ENCODE measurements at regions not wholly inside any gene's neighbourhood (a gene's known extent, or its start where the extent isn't known, plus 50 kb on each side); places are given as distances from the start of the nearest gene placed in this dataset.

- peaks cover 16% of the 10 kb centered on the region for H3K27me3 Mint-ChIP-seq (ENCODE audit: low read depth)
- H2AFZ ChIP-seq (ENCODE audit: low read length) = no peak overlapping the region
- H3K4me1 ChIP-seq (ENCODE audit: insufficient read depth, low read length) = no peaks in the 10 kb centered on the region
- H3K56ac ChIP-seq (ENCODE audit: insufficient read length, low read depth, low read length) = no peak overlapping the region
- no peak overlapping the region for H2AK5ac ChIP-seq (ENCODE audit: insufficient read length, low read length)
- no peak overlapping the region for H3K9ac ChIP-seq (ENCODE audit: extremely low read depth, insufficient read length, low read length)
- H3K27me3 ChIP-seq (ENCODE audit: insufficient read depth, low read length) = no peaks in the 10 kb centered on the region
- H3K9me3 ChIP-seq (ENCODE audit: control insufficient read depth, low read depth, low read length) = peaks cover 35% of the 10 kb centered on the region
- no peak overlapping the region for H2BK12ac ChIP-seq (ENCODE audit: insufficient read length, low read depth, low read length)
- no peak overlapping the region for H2BK20ac ChIP-seq (ENCODE audit: low read depth, low read length, poor library complexity, severe bottlenecking)
- no peak overlapping the region for H3K23ac ChIP-seq (ENCODE audit: insufficient read length, low read depth, low read length)
- no peak overlapping the region for H3K4ac ChIP-seq (ENCODE audit: low read depth, low read length)
- no peak for DNase-seq
- peaks cover 0 to 4% (median 2%) of the 10 kb centered on the region in 3 experiments; a peak in 4 of 7 replicates for H3K36me3 Mint-ChIP-seq (ENCODE audit: insufficient read depth in 1 of 3, low read depth in 3 of 3)
- H3K27ac ChIP-seq (ENCODE audit: insufficient read length, low read depth, low read length) = no peak overlapping the region
- H3K9me3 Mint-ChIP-seq = peaks cover 57 to 63% of the 10 kb centered on the region in 2 experiments
- H3K18ac ChIP-seq (ENCODE audit: insufficient read length, low read depth, low read length) = no peak overlapping the region
- H3K79me2 ChIP-seq (ENCODE audit: insufficient read depth, low read length) = no peaks in the 10 kb centered on the region
- H4K8ac ChIP-seq (replicated peaks; ENCODE audit: insufficient read length, low read depth, low read length) = no peak overlapping the region
- H3K27ac Mint-ChIP-seq = no peak overlapping the region
- H3T11ph ChIP-seq (ENCODE audit: low read length) = no peak overlapping the region
- H3K4me3 Mint-ChIP-seq = no peak overlapping the region
- H4K91ac ChIP-seq (ENCODE audit: insufficient read length, low read depth, low read length) = no peak overlapping the region
- no peak for TF ChIP-seq CTCF (conservative IDR thresholded peaks at IDR 0.05)
- no peaks in the 10 kb centered on the region for H3K79me1 ChIP-seq (ENCODE audit: insufficient read depth, low read depth, low read length, poor library complexity, severe bottlenecking)
- H2BK5ac ChIP-seq (ENCODE audit: insufficient read length, low read length) = no peak overlapping the region
- no CpG with 5 or more reads among the region's 2 CpGs for whole genome bisulfite sequencing (ENCODE audit: extremely low coverage, insufficient read length, low lambda C conversion rate)
- H3K4me1 Mint-ChIP-seq = peaks cover 21 to 30% of the 10 kb centered on the region in 2 experiments
- no peaks in the 10 kb centered on the region for H3K23me2 ChIP-seq (ENCODE audit: insufficient read length, low read depth, low read length, poor library complexity, severe bottlenecking)
- no peak overlapping the region for H2BK15ac ChIP-seq (ENCODE audit: low read depth, low read length)
- no peak overlapping the region for H3K14ac ChIP-seq (ENCODE audit: insufficient read depth, low read length)
- H4K5ac ChIP-seq (ENCODE audit: insufficient read length, low read depth, low read length) = no peak overlapping the region
- H3K4me2 ChIP-seq (ENCODE audit: insufficient read depth, insufficient read length, low read length) = no peak overlapping the region
- no peaks in the 10 kb centered on the region for H4K20me1 ChIP-seq (ENCODE audit: control insufficient read depth, insufficient read depth, insufficient read length)
- H2BK120ac ChIP-seq (ENCODE audit: low read depth, low read length, poor library complexity, severe bottlenecking) = no peak overlapping the region
Measured at GRCh38 chrX:120740072-120740471, 110.2 kb upstream of the C1GALT1C1 start.
